PC-9 (cell line): ENCODE measurements at regions not wholly inside any gene's neighbourhood (a gene's known extent, or its start where the extent isn't known, plus 50 kb on each side); places are given as distances from the start of the nearest gene placed in this dataset.

ENCODE experiments used
- EZH2 ChIP-seq: fragments of 200-600 bp; sonication (generic); IDR thresholded peaks from 2 replicates; pipeline ENCODE4 v1.8.0; 2017; ENCODE audit warnings: antibody characterized with exemption, low read depth
- TF ChIP-seq, protein P1 (sequence below): fragments of 200-600 bp; sonication (generic); conservative IDR thresholded peaks from 2 replicates; pipeline ENCODE4 v1.6.1; 2017; ENCODE audit warnings: mixed run types, antibody characterized with exemption, mild to moderate bottlenecking, moderate library complexity

DNA sequence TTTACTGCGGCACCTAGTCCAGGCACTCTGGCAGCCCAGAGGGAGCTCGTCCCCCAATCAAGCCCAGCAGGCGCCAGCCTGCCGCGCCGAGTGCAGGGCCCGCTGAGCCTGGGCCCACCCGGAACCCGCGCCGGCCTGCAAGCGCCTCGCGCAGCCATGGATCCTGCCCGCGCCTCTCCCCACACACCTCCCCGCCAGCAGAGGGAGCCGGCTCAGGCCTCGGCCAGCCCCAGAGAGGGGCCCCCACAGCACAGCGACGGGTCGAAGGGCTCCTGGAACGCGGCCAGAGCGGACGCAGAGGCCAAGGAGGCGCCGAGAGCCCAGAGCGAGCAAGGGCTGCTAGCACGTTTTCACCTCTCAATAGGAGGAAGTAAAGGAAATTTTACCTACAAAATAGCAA lies 767.0 kb downstream of the MRPL39 start:
- no peak for TF ChIP-seq EZH2
- TF ChIP-seq, protein P1, sequence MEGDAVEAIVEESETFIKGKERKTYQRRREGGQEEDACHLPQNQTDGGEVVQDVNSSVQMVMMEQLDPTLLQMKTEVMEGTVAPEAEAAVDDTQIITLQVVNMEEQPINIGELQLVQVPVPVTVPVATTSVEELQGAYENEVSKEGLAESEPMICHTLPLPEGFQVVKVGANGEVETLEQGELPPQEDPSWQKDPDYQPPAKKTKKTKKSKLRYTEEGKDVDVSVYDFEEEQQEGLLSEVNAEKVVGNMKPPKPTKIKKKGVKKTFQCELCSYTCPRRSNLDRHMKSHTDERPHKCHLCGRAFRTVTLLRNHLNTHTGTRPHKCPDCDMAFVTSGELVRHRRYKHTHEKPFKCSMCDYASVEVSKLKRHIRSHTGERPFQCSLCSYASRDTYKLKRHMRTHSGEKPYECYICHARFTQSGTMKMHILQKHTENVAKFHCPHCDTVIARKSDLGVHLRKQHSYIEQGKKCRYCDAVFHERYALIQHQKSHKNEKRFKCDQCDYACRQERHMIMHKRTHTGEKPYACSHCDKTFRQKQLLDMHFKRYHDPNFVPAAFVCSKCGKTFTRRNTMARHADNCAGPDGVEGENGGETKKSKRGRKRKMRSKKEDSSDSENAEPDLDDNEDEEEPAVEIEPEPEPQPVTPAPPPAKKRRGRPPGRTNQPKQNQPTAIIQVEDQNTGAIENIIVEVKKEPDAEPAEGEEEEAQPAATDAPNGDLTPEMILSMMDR: no peak
